ENCODE measurements at regions not wholly inside any gene's neighbourhood (a gene's known extent, or its start where the extent isn't known, plus 50 kb on each side); places are given as distances from the start of the nearest gene placed in this dataset.

- TF ChIP-seq, protein P1, sequence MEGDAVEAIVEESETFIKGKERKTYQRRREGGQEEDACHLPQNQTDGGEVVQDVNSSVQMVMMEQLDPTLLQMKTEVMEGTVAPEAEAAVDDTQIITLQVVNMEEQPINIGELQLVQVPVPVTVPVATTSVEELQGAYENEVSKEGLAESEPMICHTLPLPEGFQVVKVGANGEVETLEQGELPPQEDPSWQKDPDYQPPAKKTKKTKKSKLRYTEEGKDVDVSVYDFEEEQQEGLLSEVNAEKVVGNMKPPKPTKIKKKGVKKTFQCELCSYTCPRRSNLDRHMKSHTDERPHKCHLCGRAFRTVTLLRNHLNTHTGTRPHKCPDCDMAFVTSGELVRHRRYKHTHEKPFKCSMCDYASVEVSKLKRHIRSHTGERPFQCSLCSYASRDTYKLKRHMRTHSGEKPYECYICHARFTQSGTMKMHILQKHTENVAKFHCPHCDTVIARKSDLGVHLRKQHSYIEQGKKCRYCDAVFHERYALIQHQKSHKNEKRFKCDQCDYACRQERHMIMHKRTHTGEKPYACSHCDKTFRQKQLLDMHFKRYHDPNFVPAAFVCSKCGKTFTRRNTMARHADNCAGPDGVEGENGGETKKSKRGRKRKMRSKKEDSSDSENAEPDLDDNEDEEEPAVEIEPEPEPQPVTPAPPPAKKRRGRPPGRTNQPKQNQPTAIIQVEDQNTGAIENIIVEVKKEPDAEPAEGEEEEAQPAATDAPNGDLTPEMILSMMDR (IDR thresholded peaks at IDR 0.05; ENCODE audit: low read depth, low read length), result no peak
- no peak for TF ChIP-seq POLR2A (IDR thresholded peaks at IDR 0.05; ENCODE audit: extremely low read depth, insufficient read length)
These were observed 68.6 kb upstream of the PPP2R2D start for GRCh38 chr10:131832056-131832685.

Data from NB4 (cell line).